Type B pancreatic cell (in vitro differentiated cells): ENCODE measurements at regions not wholly inside any gene's neighbourhood (a gene's known extent, or its start where the extent isn't known, plus 50 kb on each side); places are given as distances from the start of the nearest gene placed in this dataset.
"Not testable (repeated sequence)": the region's sequence is repeated elsewhere in the genome, so short reads cannot be mapped to it uniquely, and the experiment has no call there.

Experiments
- DNase-seq: peaks from one replicate; pipeline ENCODE4 v3.0.0; 2021; ENCODE audit warnings: mixed read lengths; ENCODE audit not compliant: unreplicated experiment; ENCODE audit errors: extremely low spot score
- H3K27ac Mint-ChIP-seq: 2 replicates; pipeline ENCODE4 v1.8.0; 2021; ENCODE audit warnings: mild to moderate bottlenecking, mixed read lengths
- H3K27me3 Mint-ChIP-seq: 2 replicates; pipeline ENCODE4 v1.8.0; 2021; ENCODE audit warnings: mixed read lengths
- H3K36me3 Mint-ChIP-seq: 2 replicates; pipeline ENCODE4 v1.8.0; 2021; ENCODE audit warnings: mixed read lengths
- H3K4me1 Mint-ChIP-seq: one replicate; pipeline ENCODE4 v1.8.0; 2021; ENCODE audit warnings: mixed read lengths; ENCODE audit not compliant: unreplicated experiment
- H3K4me3 Mint-ChIP-seq: 2 replicates; pipeline ENCODE4 v1.8.0; 2021; ENCODE audit warnings: mild to moderate bottlenecking, mixed read lengths
- H3K9me3 Mint-ChIP-seq: 2 replicates; pipeline ENCODE4 v1.8.0; 2021; ENCODE audit warnings: mixed read lengths
- TF ChIP-seq, protein P1 (sequence below): fragments of 200-600 bp; sonication (generic); conservative IDR thresholded peaks from 2 replicates; pipeline ENCODE4 v1.5.0; 2021; ENCODE audit warnings: antibody characterized with exemption, mild to moderate bottlenecking

GRCh38 chrX:1754077-1754476 lies 139.2 kb downstream of the ASMT start:
- Mint-ChIP-seq H3K27ac (no peak overlapping the region), H3K4me3 (no peak overlapping the region), H3K4me1 (no peaks in the 10 kb centered on the region), H3K9me3 (peaks cover 11% of the 10 kb centered on the region), H3K36me3 (no peaks in the 10 kb centered on the region), H3K27me3 (no peaks in the 10 kb centered on the region)
- TF ChIP-seq, protein P1, sequence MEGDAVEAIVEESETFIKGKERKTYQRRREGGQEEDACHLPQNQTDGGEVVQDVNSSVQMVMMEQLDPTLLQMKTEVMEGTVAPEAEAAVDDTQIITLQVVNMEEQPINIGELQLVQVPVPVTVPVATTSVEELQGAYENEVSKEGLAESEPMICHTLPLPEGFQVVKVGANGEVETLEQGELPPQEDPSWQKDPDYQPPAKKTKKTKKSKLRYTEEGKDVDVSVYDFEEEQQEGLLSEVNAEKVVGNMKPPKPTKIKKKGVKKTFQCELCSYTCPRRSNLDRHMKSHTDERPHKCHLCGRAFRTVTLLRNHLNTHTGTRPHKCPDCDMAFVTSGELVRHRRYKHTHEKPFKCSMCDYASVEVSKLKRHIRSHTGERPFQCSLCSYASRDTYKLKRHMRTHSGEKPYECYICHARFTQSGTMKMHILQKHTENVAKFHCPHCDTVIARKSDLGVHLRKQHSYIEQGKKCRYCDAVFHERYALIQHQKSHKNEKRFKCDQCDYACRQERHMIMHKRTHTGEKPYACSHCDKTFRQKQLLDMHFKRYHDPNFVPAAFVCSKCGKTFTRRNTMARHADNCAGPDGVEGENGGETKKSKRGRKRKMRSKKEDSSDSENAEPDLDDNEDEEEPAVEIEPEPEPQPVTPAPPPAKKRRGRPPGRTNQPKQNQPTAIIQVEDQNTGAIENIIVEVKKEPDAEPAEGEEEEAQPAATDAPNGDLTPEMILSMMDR = no peak
- DNase-seq = no peak

DNA sequence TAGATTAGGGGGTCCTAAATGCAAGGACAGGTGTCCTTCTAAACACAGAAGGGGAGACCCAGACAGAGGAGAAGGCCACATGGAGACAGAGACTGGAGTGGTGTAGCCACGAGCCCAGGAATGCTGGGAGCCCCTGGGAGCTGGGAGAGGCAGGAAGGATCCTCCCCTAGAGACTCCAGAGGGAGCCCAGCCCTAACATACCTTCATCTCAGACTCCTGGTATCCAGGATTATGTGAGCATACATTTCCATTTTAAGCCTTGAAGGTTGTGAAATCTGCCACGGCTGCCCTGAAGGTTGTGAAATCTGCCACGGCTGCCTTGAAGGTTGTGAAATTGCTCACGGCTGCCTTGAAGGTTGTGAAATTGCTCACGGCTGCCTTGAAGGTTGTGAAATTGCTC lies 148.4 kb downstream of the ASMT start:
- peaks cover 9% of the 10 kb centered on the region for H3K9me3 Mint-ChIP-seq
- no peak overlapping the region for H3K27ac Mint-ChIP-seq
- H3K4me1 Mint-ChIP-seq = no peaks in the 10 kb centered on the region
- H3K4me3 Mint-ChIP-seq = no peak overlapping the region
- no peaks in the 10 kb centered on the region for H3K36me3 Mint-ChIP-seq
- no peaks in the 10 kb centered on the region for H3K27me3 Mint-ChIP-seq
- TF ChIP-seq, protein P1 = no peak
- no peak for DNase-seq

DNA sequence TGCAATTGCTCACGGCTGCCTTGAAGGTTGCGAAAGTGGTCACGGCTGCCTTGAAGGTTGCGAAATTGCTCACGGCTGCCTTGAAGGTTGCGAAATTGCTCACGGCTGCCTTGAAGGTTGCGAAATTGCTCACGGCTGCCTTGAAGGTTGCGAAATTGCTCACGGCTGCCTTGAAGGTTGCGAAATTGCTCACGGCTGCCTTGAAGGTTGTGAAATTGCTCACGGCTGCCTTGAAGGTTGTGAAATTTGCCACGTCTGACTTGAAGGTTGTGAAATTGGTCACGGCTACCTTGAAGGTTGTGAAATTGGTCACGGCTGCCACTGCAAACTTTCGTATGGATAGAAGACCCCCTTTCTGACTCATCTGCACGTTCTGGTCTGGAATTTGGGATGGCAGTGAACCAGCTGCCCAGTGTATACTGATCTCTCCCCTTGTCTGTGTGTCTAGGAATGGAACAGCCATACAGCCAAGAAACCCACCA lies 150.1 kb downstream of the ASMT start:
- not testable (repeated sequence) for H3K4me3 Mint-ChIP-seq, H3K27ac Mint-ChIP-seq, DNase-seq, H3K4me1 Mint-ChIP-seq, H3K9me3 Mint-ChIP-seq, H3K36me3 Mint-ChIP-seq, H3K27me3 Mint-ChIP-seq

DNA sequence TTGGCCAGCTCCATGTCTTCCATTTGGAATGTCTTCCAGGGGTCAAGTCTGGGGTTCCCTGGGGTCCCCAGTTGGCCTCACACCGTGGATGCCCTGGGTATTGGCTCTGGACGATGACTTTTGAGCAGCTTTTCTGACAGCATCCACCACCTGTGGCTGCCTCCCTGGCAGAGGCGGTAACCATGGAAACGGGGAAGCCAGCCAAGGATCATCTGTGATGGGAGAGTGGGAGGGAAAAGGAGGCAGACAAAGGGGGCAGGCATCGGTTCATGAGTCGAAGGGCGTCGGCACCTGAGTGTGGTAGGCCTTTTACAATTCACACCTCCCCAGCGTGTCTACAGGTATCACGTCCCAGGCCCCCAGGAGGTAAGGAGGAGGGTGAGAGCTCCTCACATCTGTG lies 152.2 kb downstream of the ASMT start:
- H3K27me3 Mint-ChIP-seq = no peaks in the 10 kb centered on the region
- DNase-seq = no peak
- TF ChIP-seq, protein P1 = no peak
- no peaks in the 10 kb centered on the region for H3K4me1 Mint-ChIP-seq
- H3K27ac Mint-ChIP-seq = no peak overlapping the region
- peaks cover 5% of the 10 kb centered on the region for H3K9me3 Mint-ChIP-seq
- no peak overlapping the region for H3K4me3 Mint-ChIP-seq
- H3K36me3 Mint-ChIP-seq = no peaks in the 10 kb centered on the region

- Mint-ChIP-seq H3K27ac (no peak overlapping the region), H3K4me3 (no peak overlapping the region), H3K9me3 (peaks cover 8% of the 10 kb centered on the region), H3K36me3 (peaks cover 4% of the 10 kb centered on the region), H3K4me1 (no peaks in the 10 kb centered on the region), H3K27me3 (no peaks in the 10 kb centered on the region)
- no peak for DNase-seq
- TF ChIP-seq, protein P1 = no peak
Observed at GRCh38 chrX:1778817-1779216, 164.0 kb downstream of the ASMT start.

DNA sequence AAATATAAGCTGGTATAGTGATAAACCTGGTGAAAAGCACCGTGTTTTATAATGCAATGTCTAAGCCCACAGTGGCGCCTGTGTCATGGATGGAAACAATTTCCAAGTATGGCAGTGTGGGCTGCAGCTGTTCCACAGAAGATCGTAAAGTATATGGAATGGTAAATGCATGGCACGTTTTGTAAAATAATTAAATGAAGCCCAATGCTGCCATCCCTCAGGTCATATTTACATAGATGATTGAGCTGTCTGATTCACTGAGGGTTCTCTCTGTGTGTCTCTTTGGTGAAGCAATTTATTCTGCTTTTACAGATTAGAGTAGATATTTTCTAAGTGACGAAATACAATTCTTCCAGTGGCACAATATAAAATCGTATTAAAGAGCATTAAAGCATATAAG lies 164.8 kb downstream of the ASMT start:
- Mint-ChIP-seq H3K27me3 (no peaks in the 10 kb centered on the region), H3K9me3 (peaks cover 8% of the 10 kb centered on the region), H3K36me3 (peaks cover 4% of the 10 kb centered on the region), H3K4me3 (no peak overlapping the region), H3K4me1 (no peaks in the 10 kb centered on the region), H3K27ac (no peak overlapping the region)
- TF ChIP-seq, protein P1 = no peak
- DNase-seq = no peak
